Inferior parietal cortex (tissue), 1 donor: ENCODE measurements at regions not wholly inside any gene's neighbourhood (a gene's known extent, or its start where the extent isn't known, plus 50 kb on each side); places are given as distances from the start of the nearest gene placed in this dataset.
"Not testable (repeated sequence)": the region's sequence is repeated elsewhere in the genome, so short reads cannot be mapped to it uniquely, and the experiment has no call there.

Experiments used
- DNase-seq: peaks from one replicate; pipeline ENCODE4 v3.0.0-alpha.2; 2016; ENCODE audit errors: extremely low spot score

GRCh38 chr10:4159173-4159572, 374.2 kb upstream of the KLF6 start:
- DNase-seq: no peak

- no peak for DNase-seq
These were observed 369.2 kb upstream of the KLF6 start for GRCh38 chr10:4154191-4154715.

DNA sequence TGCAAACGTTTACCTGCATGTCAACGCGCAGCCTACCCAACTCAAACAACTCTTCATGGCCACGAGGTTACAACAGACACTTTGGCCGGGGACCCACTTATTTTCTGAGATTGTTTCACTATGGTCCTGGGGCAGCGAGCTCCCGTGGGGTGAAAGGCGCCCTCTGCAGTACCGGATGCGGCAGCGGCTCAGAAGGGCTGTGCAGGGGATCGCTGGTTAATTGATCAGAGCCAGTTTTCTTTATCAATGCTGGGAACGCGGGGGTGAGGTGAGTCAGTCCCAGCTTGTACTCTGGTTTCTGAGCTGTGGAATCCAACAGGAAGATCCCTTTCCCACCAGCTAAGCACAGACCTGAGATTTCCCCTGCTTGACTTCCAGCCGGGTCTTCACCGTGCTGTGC, 366.5 kb upstream of the KLF6 start:
- DNase-seq: no peak

GRCh38 chr10:4150676-4151075, 365.7 kb upstream of the KLF6 start:
- DNase-seq: no peak

GRCh38 chr10:4149460-4149859, 364.5 kb upstream of the KLF6 start:
- DNase-seq: not testable (repeated sequence)

GRCh38 chr10:4147245-4147644, 362.2 kb upstream of the KLF6 start:
- peak; percentile 53 for DNase-seq

GRCh38 chr10:4144817-4145216, 359.8 kb upstream of the KLF6 start:
- DNase-seq: no peak

- DNase-seq: no peak
These were observed 356.5 kb upstream of the KLF6 start for GRCh38 chr10:4141471-4141870.

DNA sequence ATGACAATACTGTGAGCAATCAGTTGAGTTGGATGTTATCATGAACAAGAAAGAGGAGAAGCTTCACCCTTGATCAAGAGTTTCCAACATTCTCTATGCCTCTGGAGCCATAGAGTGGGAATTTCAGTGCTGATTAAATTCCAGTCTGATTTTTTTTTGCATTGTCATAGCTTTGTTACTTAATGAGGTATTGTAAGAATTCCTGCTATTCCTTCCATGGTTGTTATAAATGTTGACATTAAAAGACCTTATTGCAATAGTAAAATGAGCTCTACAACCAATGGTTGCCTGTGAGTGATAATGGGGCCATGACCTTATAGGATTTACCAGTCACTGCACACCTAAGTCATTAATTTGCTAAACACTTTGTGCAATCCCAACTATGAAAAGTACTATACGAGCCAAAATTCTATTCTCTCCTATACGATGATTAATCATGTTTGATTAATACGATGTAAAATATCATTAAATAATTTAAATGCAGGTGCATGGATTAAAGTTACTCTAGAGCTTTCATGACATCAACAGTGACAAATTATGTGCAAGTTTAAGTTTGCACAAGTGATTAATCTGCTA, 353.2 kb upstream of the KLF6 start:
- DNase-seq: no peak

GRCh38 chr10:4137299-4137698, 352.3 kb upstream of the KLF6 start:
- no peak for DNase-seq

GRCh38 chr10:4136121-4136520, 351.1 kb upstream of the KLF6 start:
- DNase-seq: no peak

DNA sequence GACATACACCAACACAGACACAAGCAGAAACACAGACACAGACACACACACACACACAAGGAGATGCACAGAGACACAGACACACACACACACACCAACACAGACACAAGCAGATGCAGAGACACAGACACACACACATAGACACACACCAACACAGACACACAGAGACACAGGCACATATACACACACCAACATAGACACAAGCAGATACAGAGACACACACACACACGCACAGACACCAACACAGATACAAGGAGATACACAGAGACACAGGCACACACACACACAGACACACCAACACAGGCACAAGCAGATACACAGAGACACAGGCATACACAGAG, 347.2 kb upstream of the KLF6 start:
- no peak for DNase-seq

GRCh38 chr10:4131407-4132215, 346.6 kb upstream of the KLF6 start:
- no peak for DNase-seq

DNA sequence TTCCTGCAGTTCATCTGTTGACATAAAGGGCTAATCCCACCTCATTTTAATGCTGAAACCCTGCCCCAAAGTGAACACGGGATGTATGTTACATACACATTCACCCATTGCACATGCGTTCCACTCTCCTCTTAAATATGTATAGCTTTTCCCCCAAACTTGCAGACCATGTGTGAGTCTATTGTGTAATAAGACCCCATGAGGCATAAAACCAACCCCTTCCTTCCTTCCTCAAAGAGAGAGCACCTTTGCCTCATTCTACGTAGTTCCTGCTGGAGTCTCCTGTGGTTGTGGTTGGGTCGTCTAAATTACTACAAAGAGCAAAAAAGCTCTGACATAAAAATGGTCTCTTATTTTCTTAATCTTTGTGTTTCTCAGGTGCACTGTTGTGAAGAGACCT, 345.7 kb upstream of the KLF6 start:
- no peak for DNase-seq

GRCh38 chr10:4129866-4130477, 345.0 kb upstream of the KLF6 start:
- DNase-seq: no peak

DNA sequence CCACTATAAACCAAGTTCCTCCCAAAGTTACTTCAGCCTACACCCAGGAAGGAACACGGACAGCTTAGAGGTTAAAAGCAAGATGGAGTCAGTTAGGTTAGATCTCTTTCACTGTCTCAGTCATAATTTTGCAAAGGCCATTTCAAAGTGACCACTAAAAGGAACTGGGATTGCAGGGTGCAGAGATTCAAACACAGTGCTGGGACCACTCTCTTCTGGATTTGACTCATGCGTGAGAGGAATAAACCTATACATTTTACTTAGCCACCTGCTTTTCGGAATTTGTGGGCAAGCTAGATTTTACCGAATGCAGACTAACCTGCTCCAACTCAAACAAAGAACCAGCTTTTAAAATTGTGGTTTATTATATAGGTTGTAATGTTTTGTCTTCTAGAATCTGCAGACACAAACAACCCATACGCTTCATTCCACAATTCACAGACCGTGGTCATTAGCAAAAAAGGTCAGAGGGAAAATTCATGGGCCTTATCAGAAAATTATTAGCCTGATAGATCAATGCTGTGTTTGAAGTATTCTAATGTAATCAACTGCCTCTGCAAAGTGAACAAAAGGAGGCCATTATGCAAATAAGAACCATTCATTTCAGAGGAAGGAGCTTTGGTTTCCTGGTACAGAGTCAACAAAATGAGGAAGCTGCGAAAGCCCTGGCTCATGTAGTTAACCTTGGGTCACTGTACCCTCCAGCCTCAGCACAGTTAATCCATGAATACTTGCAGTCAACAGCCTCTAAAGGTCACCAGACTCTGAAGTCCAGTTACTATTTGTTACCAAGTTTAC, 342.7 kb upstream of the KLF6 start:
- no peak for DNase-seq

- DNase-seq: no peak
These were observed 340.8 kb upstream of the KLF6 start for GRCh38 chr10:4125776-4126175.

- DNase-seq: no peak
These were observed 336.7 kb upstream of the KLF6 start for GRCh38 chr10:4121502-4122380.

DNA sequence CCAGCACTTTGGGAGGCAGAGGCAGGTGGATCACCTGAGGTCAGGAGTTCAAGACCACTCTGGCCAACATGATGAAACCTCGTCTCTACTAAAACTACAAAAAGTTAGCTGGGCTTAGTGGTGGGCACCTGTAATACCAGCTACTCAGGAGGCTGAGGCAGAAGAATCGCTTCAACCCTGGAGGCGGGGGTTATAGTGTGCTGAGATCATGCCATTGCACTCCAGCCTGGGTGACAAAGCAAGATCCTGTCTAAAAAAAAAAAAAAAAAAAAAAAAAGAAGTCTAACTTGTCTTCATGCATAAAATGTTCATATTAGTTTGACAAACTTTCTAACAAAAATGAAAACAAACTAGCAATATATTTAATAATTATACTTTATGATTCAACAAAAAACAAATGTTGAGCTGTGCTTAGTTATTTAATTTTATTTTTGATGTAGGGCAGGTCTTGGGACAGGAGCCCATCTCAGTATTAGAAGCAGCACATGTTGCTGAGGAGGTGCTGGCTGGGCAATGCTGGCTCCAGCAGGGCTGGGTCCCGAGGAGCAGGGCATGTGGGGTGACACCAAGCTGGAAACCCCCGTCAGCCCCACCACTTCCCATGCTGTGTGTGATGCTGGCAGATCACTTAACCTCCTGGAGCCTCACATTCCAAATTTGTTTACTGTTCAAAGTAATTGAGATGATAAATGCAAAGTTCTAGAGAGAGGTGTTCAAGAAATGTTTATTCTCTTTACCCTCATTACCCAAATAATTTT, 335.3 kb upstream of the KLF6 start:
- no peak for DNase-seq

DNA sequence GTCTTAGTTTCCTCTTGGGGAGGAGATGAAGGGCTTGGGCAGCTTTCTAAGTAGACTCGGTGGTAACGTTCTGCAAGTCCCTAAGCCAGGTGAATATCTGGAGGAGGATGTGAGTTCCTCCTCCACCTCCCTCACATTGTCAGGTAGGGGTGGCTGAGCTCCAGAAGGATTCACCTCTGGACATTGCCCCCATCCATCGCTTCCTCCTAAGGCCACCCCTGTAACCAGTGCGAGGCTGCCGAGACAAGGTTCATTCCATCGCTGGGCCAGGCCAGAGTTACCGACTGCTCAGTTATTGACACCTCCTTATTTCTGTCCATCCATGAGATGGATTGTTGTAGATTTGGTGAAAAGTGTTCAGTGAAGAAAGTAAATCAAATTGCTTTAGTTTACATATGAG, 334.1 kb upstream of the KLF6 start:
- DNase-seq: no peak

DNA sequence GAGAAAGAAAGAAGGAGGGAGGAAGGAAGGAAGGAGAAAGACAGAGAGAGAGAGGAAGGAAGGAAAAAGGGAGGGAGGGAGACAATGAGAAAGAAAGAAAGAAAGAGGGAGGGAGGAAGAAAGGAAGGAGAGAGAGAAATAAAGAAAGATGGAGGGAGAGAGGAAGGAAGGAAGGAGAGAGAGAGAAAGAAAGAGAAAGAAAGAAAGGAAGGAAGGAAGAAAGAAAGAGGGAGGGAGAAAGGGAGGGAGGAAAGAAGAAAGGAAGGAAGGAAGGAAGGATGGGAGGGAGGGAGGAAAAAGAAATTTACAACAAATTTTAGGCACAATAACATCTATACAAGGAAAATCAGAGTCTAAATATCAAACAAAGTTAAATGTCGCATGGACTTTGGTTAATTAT, 332.6 kb upstream of the KLF6 start:
- no peak for DNase-seq
